IPS-NIHi7 (cell line): ENCODE measurements at regions not wholly inside any gene's neighbourhood (a gene's known extent, or its start where the extent isn't known, plus 50 kb on each side); places are given as distances from the start of the nearest gene placed in this dataset.
"Not testable (repeated sequence)": the region's sequence is repeated elsewhere in the genome, so short reads cannot be mapped to it uniquely, and the experiment has no call there.

ENCODE experiments used
- DNase-seq: peaks from one replicate; pipeline ENCODE4 v3.0.0; 2012; ENCODE audit warnings: mixed read lengths; ENCODE audit errors: extremely low spot score

DNA sequence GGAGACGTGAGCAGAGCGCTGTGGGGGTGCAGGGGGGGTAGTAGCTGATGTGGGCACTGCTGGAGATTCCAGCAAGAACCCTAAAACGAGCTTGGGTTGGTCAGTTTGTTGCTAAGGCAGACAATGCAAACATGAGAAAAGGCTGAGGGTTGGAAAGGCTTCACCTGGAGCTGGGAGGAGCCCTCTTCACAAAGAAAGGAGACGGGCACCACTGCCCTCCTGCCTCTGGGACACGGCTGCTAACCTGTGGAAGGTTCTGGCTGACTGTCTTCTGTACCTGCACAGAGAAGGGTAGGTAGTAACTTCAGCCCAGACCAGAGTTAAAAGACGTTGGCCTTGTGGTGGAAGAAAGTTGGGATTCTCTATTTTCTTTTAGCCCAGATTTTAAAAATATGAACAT, 108.7 kb downstream of the SUCLA2 start:
- no peak for DNase-seq

DNA sequence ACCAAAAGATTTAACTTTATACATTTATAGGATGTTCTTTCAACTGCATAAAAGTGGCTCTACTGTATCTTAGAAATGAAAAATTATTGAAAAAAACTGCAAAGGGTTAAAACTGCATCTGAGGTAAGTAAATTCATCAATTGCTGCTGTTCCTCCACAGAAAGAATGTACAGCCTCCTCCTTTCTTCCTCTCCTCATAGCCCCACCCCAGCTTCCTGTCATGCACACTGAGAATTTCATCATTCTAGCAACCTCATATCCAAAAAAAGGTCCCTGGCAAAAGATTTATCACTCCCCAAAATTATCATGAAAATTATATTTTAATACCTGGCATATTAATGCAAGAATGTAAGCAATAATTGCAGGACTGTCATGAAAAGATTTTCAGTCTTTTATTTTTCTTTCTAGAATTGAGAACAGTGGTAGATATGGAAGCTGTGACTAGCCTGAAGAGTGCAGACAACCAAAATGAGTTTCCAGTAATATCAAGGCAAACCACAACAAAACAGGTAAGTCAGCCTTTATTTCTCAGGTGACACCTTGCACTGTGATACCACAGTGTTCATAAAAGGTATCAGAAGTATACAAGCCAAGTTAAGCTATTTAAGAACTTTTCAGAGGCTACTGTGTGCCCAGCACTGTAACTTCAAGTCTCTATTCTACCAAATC, 110.8 kb downstream of the SUCLA2 start:
- no peak for DNase-seq

GRCh38 chr13:47886314-47886713, 114.8 kb downstream of the SUCLA2 start:
- DNase-seq: no peak

- DNase-seq: no peak
Observed at GRCh38 chr13:47875201-47875600, 125.9 kb downstream of the SUCLA2 start.

DNA sequence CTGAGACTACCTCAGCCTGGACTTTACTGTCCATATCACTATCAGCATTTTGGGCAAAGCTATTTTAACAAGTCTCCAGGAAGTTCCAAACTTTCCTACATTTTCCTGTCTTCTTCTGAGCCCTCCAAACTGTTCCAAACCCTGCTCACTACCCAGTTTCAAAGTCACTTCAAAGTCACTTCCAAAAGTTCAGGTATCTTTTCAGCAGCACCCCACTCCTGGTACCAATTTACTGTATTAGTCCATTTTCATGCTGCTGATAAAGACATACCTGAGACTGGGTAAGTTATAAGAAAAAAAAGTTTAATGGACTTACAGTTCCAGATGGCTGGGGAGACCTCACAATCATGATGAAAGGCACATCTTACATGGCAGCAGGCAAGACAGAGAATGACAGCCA, 127.1 kb downstream of the SUCLA2 start:
- DNase-seq: not testable (repeated sequence)

DNA sequence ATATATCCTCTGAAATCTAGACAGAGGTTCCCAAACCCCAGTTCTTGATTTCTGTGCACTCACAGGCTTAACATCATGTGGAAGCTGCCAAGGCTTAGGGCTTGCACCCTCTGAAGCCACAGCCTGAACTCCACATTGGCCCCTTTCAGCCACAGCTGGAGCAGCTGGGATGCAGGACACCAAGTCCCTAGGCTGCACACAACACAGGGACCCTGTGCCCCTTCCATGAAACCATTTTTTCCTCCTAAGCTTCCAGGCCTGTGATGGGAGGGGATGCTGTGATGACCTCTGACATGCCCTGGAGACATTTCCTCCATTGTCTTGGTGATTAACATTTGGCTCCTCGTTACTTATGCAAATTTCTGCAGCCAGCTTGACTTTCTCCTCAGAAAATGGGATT, 127.8 kb downstream of the SUCLA2 start:
- not testable (repeated sequence) for DNase-seq

- DNase-seq: no peak
Observed at GRCh38 chr13:47869776-47870175, 131.3 kb downstream of the SUCLA2 start.

DNA sequence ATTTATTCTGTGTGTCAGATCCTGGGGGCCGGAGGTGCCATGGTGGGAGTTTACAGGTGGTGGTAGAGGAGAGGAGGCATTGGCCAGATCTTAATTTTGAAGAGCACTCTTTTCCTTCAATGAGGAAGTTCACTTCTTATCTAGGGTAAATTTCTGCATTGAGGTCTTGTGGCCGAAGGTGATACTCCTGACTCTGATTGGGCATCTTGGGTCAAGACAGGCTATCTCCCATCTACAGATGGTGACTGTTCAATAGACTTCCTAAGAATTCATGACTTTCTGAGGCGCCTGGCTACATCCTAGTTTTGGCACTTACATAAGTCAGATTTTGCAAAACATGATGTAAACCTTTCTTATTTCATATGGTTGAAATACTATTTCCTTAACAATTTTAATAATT, 135.2 kb downstream of the SUCLA2 start:
- DNase-seq: no peak

- DNase-seq: no peak
Observed at GRCh38 chr13:47862841-47863240, 138.2 kb downstream of the SUCLA2 start.

DNA sequence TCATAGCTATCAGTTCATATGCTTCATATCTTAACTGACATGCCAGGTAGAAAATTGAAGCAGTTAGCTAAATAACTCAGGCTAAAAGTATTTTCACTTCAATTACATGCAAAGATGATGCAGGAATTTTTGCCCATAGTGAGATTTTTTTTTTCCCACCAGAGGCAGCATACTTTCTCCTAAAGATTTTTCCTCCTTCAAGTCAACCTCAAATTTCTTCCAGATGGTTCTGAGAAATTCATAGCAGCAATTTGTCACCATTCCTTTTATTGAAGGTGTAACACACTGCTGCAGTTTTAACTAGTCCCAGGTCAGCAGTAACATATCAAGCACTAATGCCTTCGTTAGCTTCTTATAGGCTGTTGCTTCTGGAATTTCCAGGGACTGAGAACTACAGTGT, 141.9 kb downstream of the SUCLA2 start:
- no peak for DNase-seq

DNA sequence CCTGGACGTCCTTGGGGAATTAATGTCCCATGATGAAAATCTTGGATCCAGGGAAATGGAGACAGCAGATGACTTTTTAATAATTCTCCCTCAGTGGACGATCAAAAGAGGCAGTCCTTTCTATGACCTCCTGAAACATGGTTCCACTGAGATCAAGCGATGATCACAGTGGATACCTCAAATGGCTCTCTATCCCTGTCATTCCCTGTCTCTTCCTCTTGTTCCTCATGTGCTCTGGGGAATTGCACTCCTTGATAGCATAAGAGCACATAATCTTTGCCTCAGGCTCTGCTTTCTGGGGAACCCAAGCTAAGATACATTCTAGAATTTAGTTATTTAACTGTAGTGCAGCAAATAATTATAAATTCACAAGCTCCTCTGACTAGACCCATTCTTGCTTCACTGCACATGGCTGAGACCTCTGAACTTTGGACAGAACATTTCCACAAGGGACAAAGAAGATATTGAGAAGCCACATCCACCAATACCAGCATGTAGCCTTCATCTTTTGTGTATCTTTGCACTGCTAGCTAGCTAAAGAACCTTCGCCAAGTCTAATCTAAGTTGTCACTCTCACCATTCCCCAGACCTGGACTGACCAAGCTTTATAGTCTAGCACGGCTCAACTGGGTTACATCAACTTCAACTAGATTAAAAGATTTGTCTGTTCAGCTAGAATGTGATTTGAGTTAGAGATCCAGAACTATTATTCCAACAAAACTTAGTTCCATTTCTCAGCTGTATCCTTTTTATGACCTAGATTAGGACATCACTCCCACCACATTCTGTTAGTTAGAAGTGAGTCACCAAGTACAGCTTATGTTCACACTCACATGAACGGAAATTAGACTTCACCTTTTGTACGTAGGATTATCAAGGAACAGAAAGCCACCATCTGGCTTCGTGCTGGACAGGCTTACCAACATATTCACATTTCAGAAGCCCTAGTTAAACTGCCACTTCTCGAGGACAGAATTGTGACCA, 142.7 kb downstream of the SUCLA2 start:
- DNase-seq: no peak

- no peak for DNase-seq
Observed at GRCh38 chr13:47853236-47853635, 147.8 kb downstream of the SUCLA2 start.

GRCh38 chr13:47846886-47847285, 154.2 kb downstream of the SUCLA2 start:
- DNase-seq: no peak

GRCh38 chr13:47845981-47846380, 155.1 kb downstream of the SUCLA2 start:
- DNase-seq: no peak

DNA sequence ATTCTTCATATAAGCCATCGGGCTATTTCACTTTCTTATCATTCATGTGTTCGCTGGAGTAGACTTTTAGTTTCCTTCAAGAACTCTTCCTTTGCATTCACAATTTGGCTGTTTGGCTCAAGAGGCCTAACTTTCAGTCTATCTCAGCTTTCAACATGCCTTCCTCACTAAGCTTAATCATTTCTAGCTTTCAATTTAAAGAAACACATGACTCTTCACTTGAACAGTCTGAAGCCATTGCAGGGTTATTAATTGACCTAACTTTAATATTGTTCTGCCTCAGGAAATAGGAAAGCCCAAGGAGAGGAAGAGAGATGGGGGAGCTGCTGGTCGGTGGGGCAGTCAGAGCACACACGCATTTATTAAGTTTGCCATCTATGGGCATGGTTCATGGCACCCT, 158.1 kb downstream of the SUCLA2 start:
- no peak for DNase-seq

DNA sequence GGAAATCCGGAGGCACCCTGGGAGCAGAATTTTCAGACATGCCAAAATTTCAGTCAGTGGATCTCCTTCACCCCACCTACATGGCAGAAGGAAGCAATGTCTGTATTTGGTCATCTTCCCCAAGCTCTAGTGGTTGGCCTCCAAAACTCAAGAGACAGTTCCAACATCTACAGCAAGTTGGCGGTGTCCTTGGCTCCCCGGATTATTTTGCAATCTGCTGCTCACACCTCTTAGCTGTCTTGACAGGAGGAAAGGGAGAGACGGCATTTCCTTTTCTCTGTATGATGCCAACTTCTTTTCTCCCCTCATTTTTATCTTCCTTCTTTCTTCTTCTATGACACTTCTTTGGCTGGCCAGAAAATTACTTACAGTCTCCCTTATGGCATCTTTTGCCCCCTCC, 159.9 kb downstream of the SUCLA2 start:
- no peak for DNase-seq

- no peak for DNase-seq
Observed at GRCh38 chr13:47837906-47838305, 163.2 kb downstream of the SUCLA2 start.

- DNase-seq: no peak
Observed at GRCh38 chr13:47837104-47837880, 163.8 kb downstream of the SUCLA2 start.

GRCh38 chr13:47835470-47836228, 165.4 kb downstream of the SUCLA2 start:
- DNase-seq: no peak

GRCh38 chr13:47832458-47832972, 168.6 kb downstream of the SUCLA2 start:
- DNase-seq: no peak

DNA sequence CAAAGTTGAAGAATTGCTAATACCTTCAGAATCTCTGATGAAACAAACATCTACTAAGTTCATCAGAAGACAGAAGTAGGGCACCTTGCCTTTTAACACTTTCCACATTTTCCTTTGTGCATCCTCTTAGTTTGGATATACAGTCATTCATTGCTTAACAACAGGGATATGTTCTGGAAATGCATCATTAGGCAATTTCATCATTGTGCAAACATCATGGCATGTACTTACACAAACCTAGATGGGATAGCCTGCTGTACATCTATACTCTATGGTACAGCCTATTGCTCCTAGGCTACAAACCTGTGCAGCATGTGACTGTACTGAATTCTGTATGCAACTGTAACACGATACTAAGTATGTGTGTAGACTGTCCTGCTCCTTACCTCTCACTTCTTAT, 169.8 kb downstream of the SUCLA2 start:
- no peak for DNase-seq
